ENCODE measurements at regions not wholly inside any gene's neighbourhood (a gene's known extent, or its start where the extent isn't known, plus 50 kb on each side); places are given as distances from the start of the nearest gene placed in this dataset.
"Not testable (repeated sequence)": the region's sequence is repeated elsewhere in the genome, so short reads cannot be mapped to it uniquely, and the experiment has no call there.

DNA sequence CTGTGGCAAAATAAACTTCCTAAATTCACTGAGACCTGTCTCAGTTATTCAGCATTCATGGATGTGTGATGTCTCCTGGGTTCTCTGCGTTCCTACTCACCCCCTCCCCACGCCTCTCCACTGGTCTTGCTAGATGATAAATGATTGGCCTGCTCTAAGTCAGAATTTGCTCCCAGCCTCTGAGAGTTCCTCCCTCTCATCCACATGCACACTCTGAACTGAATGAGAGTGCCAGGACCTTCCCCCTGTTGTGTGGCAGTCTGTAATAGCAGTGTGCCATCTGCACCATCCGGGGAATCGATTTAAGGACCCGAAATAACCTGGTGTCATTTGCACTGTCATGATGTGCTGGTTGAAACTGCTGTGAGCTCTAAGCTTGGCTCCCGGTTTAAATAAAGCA lies 135.8 kb upstream of the AFDN start:
- DNase-seq: no peak

DNA sequence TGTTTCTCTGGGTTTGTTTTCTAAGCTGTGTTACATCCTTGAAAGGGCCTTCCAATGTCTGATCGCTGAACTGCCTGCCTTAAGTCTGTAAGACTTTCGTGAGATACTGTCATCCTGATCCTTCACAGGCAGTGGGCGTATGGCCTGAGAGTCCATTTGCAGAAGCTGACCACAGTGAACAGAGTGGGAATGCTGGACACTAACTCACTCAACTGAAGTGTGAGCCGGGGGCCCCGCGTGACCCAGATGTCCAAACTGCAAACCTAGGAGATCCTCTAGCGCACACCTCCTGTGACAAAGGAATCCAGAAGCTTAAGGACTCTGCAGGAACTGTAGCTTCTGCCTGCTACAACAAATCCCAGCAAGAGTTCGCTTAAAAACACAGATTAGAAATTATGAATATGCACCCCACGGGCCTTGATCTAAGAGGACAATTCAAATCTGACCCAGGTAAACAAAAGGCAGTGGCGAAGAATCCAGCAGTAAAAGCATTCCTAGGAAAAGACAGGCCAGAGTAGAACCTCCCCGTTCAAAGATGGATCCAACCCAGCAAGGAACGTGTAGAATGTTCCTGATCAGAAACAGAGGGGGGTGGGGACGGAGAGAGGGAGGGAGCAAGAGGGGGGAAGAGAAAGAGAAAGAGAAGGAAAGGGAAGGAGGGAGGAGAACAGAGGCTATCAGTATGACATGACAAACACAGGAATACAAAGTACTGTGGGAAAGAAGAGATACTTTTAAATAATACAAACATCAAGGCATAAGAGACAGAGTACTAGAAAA lies 135.0 kb upstream of the AFDN start:
- no peak for DNase-seq

DNA sequence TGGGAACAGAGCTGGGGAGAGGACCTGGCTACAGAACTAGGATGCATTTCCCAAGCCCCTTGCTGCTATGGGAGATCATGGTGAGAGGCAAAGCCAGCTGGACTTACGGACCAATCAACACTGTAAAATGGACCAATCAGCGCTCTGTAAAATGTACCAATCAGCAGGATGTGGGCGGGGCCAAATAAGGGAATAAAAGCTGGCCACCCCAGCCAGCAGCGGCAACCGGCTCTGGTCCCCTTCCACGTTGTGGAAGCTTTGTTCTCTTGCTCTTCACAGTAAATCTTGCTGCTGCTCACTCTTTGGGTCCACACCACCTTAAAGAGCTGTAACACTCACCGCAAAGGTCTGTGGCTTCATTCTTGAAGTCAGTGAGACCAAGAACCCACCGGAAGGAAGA lies 133.2 kb upstream of the AFDN start:
- DNase-seq: not testable (repeated sequence)

DNA sequence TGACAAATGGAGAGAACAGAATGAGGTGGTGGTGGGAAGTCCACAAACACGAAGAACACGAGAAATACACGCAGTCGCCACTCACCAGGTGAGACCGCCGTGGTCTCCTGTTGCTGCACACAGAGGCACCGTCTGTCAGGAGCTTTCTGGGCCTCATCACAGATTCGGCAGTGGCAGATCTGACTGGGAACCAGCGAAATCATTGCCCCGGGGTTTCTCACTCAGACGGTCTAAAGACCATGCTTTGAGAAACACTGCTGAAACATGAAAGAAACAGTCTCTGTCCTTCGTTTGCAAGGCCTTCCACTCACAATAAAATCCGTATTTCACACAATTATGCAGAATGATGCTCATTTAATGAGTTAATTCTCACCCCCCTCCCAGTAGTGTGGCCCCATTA lies 130.9 kb upstream of the AFDN start:
- DNase-seq: no peak

DNA sequence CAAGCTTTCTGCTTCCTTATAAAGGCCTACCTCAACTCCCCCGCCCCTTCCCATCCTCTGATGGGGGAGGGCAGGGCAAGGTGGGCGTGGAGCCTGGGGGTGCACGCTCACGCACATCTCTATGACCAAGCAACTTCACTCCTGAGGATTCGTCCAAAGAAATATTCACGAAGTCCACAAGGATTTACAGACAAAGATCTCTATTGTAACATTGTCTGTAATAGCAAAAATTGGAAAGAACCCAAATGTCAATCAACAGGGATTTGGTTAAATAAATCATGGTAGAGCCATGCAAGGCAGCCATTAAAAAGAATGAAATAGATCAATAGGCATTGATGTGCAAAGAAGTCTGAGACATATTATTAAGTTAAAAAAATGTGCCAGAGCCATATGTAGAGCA lies 130.4 kb upstream of the AFDN start:
- no peak for DNase-seq

DNA sequence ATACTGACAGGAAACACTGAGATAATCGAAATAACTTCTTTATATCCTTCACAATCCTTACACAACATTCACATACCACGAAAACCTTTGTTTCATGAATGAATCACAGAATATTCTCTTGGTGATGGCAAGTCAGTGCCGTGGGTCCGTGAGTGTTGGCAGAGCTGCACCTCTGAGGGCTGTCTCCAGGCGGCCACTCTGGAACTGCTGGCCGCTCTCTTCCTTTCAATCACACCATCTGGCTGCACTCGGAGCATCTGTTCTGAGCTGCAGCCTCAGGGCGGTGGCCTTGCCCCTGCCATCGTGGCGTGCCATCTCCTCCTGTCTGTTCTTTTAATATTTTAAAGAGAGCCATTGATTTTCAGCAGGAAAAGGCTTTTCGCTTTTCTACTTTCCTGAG lies 129.4 kb upstream of the AFDN start:
- DNase-seq: no peak

DNA sequence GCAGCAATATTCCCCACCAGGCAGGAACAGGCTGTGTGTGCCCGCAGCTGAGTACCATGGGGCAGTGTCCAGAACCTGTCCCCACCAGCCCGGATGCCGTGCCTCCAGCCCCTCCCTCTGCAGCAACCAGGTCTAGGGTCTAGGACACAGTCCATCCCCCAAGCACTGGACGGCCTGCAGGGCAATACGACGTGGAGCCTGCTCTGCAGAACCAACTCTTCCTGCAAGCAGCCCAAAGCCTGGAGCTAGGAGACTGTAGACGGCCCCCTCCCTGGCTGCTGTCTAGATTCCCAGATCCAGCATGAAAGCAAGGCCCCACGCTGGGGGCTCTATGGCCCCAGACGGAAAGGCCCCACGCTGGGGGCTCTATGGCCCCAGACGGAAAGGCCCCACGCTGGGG lies 128.2 kb upstream of the AFDN start:
- DNase-seq: no peak

DNA sequence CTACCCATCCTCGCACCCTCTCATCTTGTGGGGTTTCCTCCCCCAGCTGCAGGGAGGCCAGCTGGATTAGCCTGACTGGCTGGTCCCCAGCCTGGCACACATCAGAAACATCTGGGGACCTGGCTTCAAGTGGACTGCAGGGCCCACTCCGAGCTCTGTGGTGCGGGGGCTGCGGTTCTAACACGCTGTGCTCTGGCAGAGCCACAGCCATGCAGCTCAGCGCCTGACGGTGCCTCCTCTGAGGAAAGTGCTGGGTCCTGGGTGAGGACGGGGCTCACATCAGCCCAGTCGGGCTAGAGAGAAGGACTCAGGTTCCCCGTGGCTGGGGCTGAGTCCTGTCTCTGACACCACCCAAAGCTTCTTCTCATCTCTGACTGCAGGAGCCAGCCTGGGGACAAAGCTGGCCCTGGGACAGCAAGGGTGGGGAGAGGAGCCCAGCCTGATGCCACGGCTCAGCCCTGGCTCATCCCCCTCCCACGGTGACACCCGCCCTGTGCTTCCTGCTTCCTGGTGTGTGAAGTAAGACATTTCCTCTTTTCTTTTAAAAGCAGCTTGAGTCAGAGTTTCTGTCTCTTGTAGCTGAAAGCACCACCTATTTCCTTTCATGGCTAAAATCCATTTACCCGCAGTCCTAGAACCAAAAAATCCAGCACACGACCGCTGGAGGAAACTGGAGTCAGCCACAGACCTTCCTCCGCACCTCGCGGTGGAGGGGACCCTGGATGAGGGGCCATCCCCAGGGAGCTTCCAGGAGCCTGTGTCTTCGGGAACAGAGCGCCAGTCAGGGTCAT lies 127.4 kb upstream of the AFDN start:
- peak; percentile 26 for DNase-seq

DNA sequence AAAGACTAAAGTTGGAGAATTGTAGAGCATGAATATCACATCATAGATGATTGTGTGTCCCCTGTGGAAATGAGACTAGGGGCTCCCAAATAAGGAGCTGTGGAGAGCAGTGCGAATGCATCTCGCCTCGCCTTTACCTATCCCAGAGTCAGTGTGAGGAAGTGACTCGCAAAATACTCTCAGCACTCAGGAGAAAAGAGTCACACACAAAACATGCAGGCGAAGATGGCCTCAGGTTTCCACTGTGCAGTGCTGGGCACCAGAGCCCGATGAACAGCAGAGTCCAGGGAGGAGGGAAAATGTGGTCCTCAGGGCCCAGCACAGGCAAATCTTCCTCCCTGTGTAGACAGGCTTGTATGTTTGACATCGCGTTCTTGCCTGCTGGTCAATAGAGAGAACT lies 126.5 kb upstream of the AFDN start:
- no peak for DNase-seq

DNA sequence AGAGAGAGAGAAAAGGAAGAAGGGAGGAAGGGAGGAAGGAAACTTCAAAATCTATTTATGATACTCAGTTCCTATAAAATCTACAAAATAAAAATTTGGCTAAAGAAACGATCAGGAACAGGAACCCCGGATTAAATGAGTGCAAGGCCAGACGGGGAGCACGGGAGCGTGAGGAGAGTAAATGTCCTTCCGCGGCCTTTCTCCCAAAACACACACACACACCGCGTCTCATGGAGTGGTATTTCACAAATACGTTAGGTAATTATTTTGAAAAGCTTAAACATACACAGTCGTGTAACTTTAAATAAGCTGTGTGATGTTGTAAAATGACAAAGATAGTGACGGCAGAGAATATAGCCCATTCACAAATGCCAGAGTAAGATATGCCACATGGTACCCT lies 125.7 kb upstream of the AFDN start:
- no peak for DNase-seq

DNA sequence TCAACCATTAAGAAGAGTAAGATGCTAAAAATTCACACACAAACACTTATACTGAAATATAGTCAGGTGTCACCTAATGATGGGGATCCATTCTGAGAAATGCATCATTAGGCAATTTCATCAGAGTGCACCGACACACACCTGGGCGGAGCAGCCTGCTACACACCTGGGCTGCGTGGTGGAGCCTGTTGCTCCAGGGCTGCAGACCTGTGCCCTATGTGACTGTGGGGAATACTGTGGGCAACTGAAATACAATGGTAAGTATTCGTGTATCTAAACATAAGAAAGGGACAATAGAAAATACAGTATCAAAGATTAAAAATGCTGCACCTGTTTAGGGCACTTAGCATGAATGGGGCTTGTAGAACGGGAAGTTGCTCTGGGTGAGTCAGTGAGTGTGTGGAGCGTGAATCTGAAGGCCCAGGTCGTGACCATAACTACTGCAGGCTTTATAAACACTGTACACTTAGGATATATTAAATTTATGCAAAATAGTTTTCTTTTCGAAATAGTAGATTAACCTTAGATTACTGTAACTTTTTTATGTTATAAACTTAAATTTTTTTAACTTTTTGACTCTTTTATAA lies 124.4 kb upstream of the AFDN start:
- DNase-seq: no peak

DNA sequence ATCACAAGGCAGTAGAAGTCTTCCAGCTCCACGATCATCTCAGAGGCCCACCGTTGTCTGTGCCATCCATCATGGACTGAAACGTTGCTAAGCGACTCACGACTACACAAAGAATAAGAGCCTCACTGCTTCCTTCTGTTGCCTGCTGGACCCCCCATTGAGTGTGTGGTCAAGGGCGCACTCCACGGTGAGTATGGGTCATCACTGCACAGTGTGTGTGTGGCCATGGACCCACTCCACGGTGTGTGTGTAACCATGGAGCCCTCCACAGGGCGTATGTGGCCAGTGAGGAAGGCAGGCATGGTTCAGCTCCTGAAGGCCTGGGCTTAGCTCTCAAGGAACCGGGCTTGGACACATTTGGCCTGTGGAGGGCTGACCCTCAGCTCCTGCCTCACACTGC lies 123.4 kb upstream of the AFDN start:
- no peak for DNase-seq

DNA sequence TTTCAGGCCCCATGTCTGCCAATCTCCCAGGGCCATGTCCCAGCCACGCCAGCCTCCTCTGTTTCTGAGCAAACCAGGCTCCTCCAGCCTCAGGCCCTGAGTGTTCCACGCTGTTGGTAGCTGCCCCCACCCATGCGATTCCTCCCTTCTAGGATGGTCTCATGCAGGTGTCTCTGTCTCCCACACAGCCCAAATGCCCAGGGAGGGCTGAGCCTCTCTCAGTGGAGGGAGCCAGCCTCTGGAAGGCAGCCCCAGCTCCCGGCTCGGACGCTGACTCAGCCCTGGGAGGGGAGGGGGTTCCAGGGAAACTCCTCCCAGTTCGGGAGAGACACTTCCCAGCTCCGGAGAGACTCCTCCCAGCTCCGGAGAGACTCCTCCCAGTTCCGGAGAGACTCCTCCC lies 122.9 kb upstream of the AFDN start:
- DNase-seq: no peak

DNA sequence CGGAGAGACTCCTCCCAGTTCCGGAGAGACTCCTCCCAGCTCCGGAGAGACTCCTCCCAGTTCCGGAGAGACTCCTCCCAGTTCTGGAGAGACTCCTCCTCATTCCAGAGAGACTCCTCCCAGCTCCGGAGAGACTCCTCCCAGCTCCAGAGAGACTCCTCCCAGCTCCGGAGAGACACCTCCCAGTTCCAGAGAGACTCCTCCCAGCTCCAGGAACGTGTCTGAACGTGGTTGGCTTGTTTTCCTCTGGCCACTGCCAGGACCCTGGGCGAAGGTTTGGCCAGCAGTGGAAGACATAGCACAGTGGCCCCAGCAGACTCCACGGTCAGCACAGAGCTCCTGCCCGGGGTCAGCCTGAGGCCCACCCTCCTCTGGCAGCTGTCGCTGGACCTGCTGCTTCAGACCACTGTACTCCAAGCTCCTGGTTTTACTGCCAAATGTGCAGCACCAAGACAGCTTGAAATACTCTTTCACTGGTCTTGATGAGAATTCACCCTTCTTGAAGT lies 122.3 kb upstream of the AFDN start:
- no peak for DNase-seq

DNA sequence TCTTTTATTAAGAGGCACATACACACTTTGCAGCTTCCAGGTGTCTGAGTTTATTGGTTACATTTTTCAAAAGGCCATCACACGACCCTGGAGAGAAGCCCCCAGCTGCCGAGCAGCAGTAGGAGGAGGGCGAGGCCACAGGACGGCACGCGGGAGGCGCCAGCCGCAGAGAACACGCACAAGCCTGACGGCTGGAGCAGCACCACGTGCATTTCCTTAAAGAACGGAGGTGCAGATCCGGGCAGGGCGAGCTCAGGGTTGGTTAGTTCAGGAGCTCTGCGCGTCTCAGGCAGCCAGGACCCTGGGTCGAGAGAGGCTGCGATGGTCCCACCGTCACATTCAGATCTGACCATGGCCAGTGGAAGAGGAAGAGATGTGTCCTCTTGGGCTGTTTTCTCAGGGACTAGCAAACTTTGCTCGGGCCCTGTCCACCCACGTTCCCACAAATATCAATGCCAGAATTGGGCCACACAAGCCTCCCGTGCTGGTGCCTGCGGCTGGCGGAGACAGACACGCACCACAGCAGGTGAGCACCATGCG lies 121.4 kb upstream of the AFDN start:
- DNase-seq: no peak

DNA sequence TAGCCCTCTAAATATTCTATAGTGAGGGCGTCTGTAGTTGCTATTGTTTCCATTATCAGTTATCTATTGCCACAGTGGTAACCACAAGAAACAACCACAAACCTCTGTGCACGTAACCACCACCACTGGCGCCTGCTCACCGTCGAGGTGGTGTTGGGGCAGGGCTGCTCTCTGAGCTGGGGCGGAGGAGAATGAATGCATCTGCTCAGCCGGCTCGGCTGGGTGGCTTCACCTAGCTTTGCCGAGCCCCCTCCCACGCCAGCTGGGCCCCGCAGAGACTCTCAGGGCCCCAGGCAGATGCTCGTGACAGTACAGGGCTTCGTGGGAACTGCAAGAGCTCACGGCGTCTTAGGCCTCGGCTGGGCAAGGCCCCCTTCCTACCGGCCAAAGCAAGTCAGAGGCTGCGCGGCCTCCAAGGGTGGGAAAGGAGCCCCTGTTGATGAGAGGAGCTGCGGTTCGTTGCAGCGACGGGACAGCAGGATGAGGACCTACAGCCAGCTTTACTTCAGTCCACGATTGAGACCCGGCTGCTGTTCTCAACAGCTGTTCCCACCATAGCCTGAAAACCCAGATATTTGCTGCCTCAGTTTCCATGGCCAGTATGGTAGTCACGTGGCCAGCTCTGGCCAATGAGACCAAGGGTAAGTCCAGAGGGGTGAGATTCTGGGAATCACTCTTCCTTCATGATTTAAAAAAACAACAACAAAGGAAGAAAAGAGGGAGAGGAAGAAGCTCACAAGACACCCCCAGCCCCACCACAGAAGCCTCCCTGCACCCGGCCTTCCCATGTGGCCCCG lies 120.2 kb upstream of the AFDN start:
- DNase-seq: peak; percentile 46

DNA sequence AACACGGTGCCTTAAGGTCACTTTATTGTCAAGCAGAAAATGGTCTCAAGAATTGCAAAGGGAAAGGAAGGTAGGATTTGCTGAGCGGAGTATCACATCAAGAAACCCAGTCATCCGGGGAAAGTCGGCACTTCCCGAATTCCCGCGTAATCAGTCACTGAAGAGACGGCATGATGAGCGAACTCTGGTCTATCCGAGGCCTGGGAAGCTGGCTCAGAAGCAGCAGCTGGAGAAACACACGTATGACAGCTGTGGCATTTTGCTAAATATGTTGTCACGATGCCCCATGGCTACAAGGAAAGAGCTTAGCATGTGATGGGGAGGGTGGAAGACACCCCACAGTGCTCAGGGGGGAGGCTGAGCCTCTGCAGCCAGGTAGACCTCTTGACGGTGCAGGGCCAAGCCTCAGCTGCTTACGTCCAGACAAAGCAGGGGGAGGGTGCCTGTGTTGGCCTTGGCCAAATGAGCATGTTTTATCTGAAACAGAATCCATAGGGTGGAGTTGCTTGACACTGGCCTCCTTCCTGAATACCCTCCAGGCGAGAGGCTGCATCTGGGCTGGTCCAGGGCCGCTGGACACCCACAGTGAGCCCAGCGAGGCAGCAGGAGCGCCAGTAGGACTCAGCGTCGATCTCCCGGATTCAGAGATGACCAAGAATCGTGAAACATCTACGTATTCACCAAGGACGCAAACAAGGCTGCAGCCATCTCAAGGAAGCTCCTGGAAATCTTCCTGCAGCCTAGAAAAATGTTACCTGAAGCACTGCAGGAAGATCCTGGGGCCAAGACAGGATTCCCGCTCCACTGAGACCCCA lies 118.8 kb upstream of the AFDN start:
- no peak for DNase-seq

DNA sequence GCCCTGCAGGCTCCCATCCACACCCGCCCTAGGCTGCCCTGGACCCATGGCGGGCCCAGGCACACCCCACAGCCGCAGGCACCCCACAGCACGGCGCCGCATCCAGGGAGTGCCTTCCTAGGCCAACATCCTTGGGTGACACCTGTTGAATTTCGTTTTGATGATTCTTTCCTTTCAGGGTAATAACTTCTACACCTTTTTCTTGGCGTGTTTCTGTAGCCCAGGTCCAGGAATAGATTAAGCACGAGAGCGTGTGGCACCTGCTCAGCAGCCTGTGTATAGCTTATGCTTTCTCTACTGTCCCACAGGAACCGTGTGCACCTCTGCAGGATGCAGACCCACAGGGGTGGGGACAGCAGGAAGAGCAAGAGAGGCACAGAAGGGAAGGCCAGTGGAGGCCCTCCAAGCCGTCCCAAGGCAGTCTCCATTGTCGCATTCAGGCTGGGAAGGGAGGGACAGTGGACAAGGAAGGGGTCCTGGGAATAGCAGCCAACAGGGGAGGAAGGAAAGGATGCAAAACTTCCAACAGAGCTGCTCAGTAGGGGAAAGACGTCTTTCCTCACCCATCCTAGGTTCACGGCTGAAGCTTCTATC lies 118.1 kb upstream of the AFDN start:
- DNase-seq: no peak

DNA sequence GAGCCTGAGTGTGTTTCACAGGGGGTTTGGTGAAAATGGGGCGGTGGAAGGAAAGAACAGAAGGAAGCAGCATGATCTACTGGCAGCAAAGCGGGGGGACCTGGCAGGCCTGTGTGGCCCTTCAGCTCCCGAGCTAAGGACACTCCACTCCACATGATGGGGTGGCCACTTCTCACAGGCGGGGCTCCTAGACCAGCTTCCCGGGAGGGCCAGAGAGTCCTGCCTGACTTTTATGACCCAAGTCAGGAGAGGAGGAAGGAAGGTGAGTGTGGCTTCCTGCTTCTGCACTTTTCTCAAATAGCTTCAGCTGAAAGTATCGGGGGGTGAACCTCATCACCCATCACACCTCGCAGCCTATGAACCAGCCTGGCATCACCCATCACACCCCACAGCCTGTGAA lies 117.5 kb upstream of the AFDN start:
- DNase-seq: no peak

DNA sequence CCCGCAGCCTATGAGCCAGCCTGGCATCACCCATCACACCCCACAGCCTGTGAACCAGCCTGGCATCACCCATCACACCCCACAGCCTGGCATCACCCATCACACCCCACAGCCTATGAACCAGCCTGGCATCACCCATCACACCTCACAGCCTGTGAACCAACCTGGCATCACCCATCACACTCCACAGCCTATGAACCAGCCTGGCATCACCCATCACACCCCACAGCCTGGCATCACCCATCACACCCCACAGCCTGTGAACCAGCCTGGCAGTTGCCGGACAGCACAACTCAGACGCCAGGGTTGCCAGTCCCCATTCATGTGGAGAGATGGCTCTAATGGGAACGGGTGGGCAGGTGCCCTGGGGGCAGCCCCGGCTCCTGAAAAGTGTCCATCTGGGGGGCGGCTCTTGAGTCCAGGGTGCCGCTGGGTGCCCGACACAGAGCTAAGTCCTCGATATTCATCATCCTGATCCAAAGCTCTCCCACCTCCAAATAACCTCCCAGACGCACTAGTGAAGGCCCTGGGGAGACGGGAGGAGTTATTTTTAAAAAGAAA lies 116.9 kb upstream of the AFDN start:
- not testable (repeated sequence) for DNase-seq

DNA sequence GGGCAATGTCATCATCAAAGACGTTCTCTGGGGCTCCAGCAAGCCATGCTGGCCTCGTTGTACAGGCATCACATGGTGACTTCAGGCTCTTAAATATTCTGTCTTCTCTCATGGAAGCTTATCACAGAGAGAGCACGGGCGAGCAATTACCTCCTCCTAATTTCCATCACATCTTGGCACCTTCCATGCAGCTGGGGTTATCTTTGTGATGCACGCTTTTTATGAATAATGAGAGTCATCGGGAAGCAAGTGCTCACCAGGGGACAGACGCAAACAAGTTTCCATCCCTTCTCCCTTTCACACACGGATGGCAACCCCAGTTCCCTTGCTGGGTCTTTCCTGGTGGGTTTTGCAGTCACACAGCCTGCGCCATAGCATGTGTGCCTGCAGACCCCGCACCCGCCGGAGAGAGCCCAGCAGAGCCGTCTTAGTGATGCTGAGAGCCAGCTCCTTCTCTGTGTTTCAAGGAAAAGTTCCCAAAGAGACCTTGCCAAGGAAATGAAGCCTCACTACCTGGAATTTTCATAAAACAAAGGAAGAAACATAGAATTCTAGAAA lies 116.3 kb upstream of the AFDN start:
- DNase-seq: no peak

Measured in activated effector memory CD4-positive, alpha-beta T cell treated with Interleukin-2 at 50 U/mL for 16 hours (primary cell).